H1 (cell line): ENCODE measurements at regions not wholly inside any gene's neighbourhood (a gene's known extent, or its start where the extent isn't known, plus 50 kb on each side); places are given as distances from the start of the nearest gene placed in this dataset.

ENCODE experiments used
- CTCF ChIA-PET: fragments of 300-600 bp; sonication (Branson Sonifier 250); formaldehyde crosslinking; loops from one replicate; lab custom pipeline; 2021; ENCODE audit not compliant: partially characterized antibody; lab: Charles Lee
- POLR2A ChIA-PET: fragments of 300-600 bp; sonication (Branson Sonifier 250); formaldehyde crosslinking; loops from one replicate; lab custom pipeline; 2021; ENCODE audit warnings: inconsistent platforms; ENCODE audit not compliant: partially characterized antibody; lab: Charles Lee
- DNase-seq, 2 experiments: peaks; one replicate each; pipeline versions ENCODE4 v3.0.0 to v3.0.0-alpha.2; 2010 to 2022; ENCODE audit warnings: low spot score in 2 of 2, low read depth in 1 of 2, mixed read lengths in 1 of 2
- FAIRE-seq: peaks from 2 replicates; lab custom pipeline; 2011; peaks lifted over from hg19 to GRCh38; lab: Jason Lieb, UNC
- H2AFZ ChIP-seq: 2 replicates; pipeline ENCODE4 v1.8.1; 2012; ENCODE audit warnings: low read length, inconsistent platforms
- H2AK5ac ChIP-seq: 2 replicates; pipeline ENCODE4 v1.6.1; 2013; ENCODE audit warnings: low read depth, low read length
- H2BK120ac ChIP-seq: replicated peaks from 2 replicates; pipeline ENCODE3; 2013; ENCODE audit warnings: low read depth, low read length, inconsistent platforms
- H2BK12ac ChIP-seq: 2 replicates; pipeline ENCODE4 v1.6.1; 2013; ENCODE audit warnings: low read depth, low read length
- H2BK15ac ChIP-seq: 2 replicates; pipeline ENCODE4 v1.6.1; 2013; ENCODE audit warnings: low read length
- H2BK20ac ChIP-seq: 2 replicates; pipeline ENCODE4 v1.6.1; 2013; ENCODE audit warnings: low read length
- H2BK5ac ChIP-seq: 2 replicates; pipeline ENCODE4 v1.6.1; 2013; ENCODE audit warnings: low read depth, low read length
- H3K14ac ChIP-seq: 2 replicates; pipeline ENCODE4 v1.6.1; 2013; ENCODE audit warnings: inconsistent platforms; ENCODE audit not compliant: insufficient read length
- H3K18ac ChIP-seq: 2 replicates; pipeline ENCODE4 v1.6.1; 2013; ENCODE audit warnings: low read length; ENCODE audit errors: extremely low read depth
- H3K23ac ChIP-seq: 2 replicates; pipeline ENCODE4 v1.6.1; 2013; ENCODE audit warnings: inconsistent platforms; ENCODE audit not compliant: insufficient read length
- H3K23me2 ChIP-seq: 2 replicates; pipeline ENCODE4 v1.6.1; 2013; ENCODE audit warnings: low read depth, low read length
- H3K27ac ChIP-seq: 2 replicates; pipeline ENCODE4 v1.6.1; 2011; ENCODE audit warnings: low read depth, low read length, inconsistent platforms
- H3K27me3 ChIP-seq, 4 experiments: replicated peaks in 1 of 4; 1 replicate in 1 of 4; 2 replicates in 3 of 4; pipeline versions ENCODE4 v1.6.1 to v1.8.1; 2011 to 2013; ENCODE audit warnings: low read length in 3 of 4, mild to moderate bottlenecking in 3 of 4, inconsistent platforms in 2 of 4, mixed read lengths in 2 of 4, moderate library complexity in 1 of 4; ENCODE audit not compliant: control insufficient read depth in 3 of 4, insufficient read depth in 3 of 4; ENCODE audit errors: extremely low read depth in 1 of 4
- H3K36me3 ChIP-seq, 4 experiments: 2 replicates each; pipeline versions ENCODE4 v1.6.1 to v1.8.1; 2011 to 2013; ENCODE audit warnings: mild to moderate bottlenecking in 4 of 4, low read length in 3 of 4, moderate library complexity in 2 of 4, control low read depth in 1 of 4, inconsistent platforms in 1 of 4; ENCODE audit not compliant: insufficient read depth in 4 of 4, control insufficient read depth in 2 of 4
- H3K4ac ChIP-seq: replicated peaks from 2 replicates; pipeline ENCODE3; 2013; ENCODE audit warnings: low read length, low read depth, mixed read lengths, inconsistent platforms; ENCODE audit not compliant: insufficient read length
- H3K4me1 ChIP-seq, 4 experiments: replicated peaks in 1 of 4; 1 replicate in 1 of 4; 2 replicates in 3 of 4; pipeline versions ENCODE4 v1.6.1 to v1.8.1; 2011 to 2013; ENCODE audit warnings: low read length in 3 of 4, inconsistent platforms in 2 of 4, mixed read lengths in 1 of 4; ENCODE audit not compliant: insufficient read depth in 4 of 4, control insufficient read depth in 3 of 4
- H3K4me2 ChIP-seq, 2 experiments: 2 replicates each; pipeline versions ENCODE4 v1.6.1 to v1.8.1; 2011 to 2013; ENCODE audit warnings: low read depth in 2 of 2, low read length in 2 of 2, control low read depth in 1 of 2, inconsistent platforms in 1 of 2, mild to moderate bottlenecking in 1 of 2; ENCODE audit not compliant: insufficient read depth in 1 of 2
- H3K4me3 ChIP-seq, 4 experiments: fragments of 200-600, 300-600 bp in 1 of 4; sonication (generic), shearing (Covaris generic), sonication (Bioruptor Twin) in 1 of 4; 2 replicates each; pipeline versions ENCODE4 v1.5.1 to v1.8.1; 2011 to 2016; ENCODE audit warnings: low read length in 4 of 4, low read depth in 3 of 4, control low read depth in 2 of 4, inconsistent platforms in 2 of 4, mild to moderate bottlenecking in 2 of 4, mixed read lengths in 1 of 4, moderate library complexity in 1 of 4; ENCODE audit not compliant: insufficient read depth in 2 of 4; ENCODE audit errors: extremely low read depth in 1 of 4
- H3K56ac ChIP-seq: replicated peaks from 2 replicates; pipeline ENCODE3; 2013; ENCODE audit warnings: low read depth, mild to moderate bottlenecking, mixed read lengths, low read length, inconsistent platforms; ENCODE audit not compliant: insufficient read length
- H3K79me1 ChIP-seq: 2 replicates; pipeline ENCODE4 v1.6.1; 2013; ENCODE audit warnings: low read depth, low read length, control low read depth
- H3K79me2 ChIP-seq, 2 experiments: 2 replicates each; pipeline versions ENCODE4 v1.6.1 to v1.8.1; 2012 to 2013; ENCODE audit warnings: low read length in 2 of 2, mild to moderate bottlenecking in 2 of 2, inconsistent platforms in 1 of 2; ENCODE audit not compliant: insufficient read depth in 2 of 2, control insufficient read depth in 1 of 2
- H3K9ac ChIP-seq, 4 experiments: replicated peaks in 1 of 4; 1 replicate in 1 of 4; 2 replicates in 3 of 4; pipeline versions ENCODE4 v1.6.1 to v1.8.1; 2011 to 2013; ENCODE audit warnings: low read depth in 3 of 4, low read length in 3 of 4, control low read depth in 2 of 4, mild to moderate bottlenecking in 2 of 4, moderate library complexity in 2 of 4, inconsistent platforms in 1 of 4; ENCODE audit errors: extremely low read depth in 1 of 4
- H3K9me3 ChIP-seq, 2 experiments: 2 replicates each; pipeline versions ENCODE4 v1.6.1 to v1.8.1; 2012 to 2013; ENCODE audit warnings: mild to moderate bottlenecking in 2 of 2, moderate library complexity in 2 of 2, control low read depth in 1 of 2, inconsistent platforms in 1 of 2, low read depth in 1 of 2, low read length in 1 of 2, mixed read lengths in 1 of 2; ENCODE audit not compliant: insufficient read depth in 2 of 2
- H4K20me1 ChIP-seq, 2 experiments: replicated peaks in 1 of 2; 2 replicates each; pipeline versions ENCODE3 to v1.8.1; 2011 to 2013; ENCODE audit warnings: inconsistent platforms in 2 of 2, low read length in 2 of 2, mild to moderate bottlenecking in 1 of 2; ENCODE audit not compliant: insufficient read depth in 2 of 2, control insufficient read depth in 1 of 2
- H4K5ac ChIP-seq: 2 replicates; pipeline ENCODE4 v1.6.1; 2013; ENCODE audit warnings: low read length, low read depth, mixed read lengths, inconsistent platforms; ENCODE audit not compliant: insufficient read length
- H4K8ac ChIP-seq: 2 replicates; pipeline ENCODE4 v1.8.0; 2013; ENCODE audit warnings: mild to moderate bottlenecking, moderate library complexity, low read length, inconsistent platforms; ENCODE audit not compliant: insufficient read depth; ENCODE audit errors: extremely low read depth
- H4K91ac ChIP-seq: replicated peaks from 2 replicates; pipeline ENCODE3; 2013; ENCODE audit warnings: low read length, mixed read lengths, inconsistent platforms; ENCODE audit not compliant: insufficient read length
- BRCA1 ChIP-seq: IDR thresholded peaks from 2 replicates; pipeline ENCODE4 v1.6.1; 2012; ENCODE audit warnings: low read depth, low read length, improper control_type of control experiment
- CHD1 ChIP-seq: IDR thresholded peaks from 2 replicates; pipeline ENCODE4 v1.6.1; 2012; ENCODE audit warnings: low read depth, low read length, improper control_type of control experiment
- EP300 ChIP-seq, 2 experiments: IDR thresholded peaks; 1 replicate in 1 of 2; 2 replicates in 1 of 2; pipeline ENCODE4 v1.6.1; 2011 to 2012; ENCODE audit warnings: low read depth in 2 of 2, low read length in 2 of 2, mild to moderate bottlenecking in 2 of 2, borderline replicate concordance in 1 of 2, inconsistent platforms in 1 of 2, moderate library complexity in 1 of 2
- HDAC2 ChIP-seq, 2 experiments: fragments of 300-600 bp in 1 of 2; sonication (generic) in 1 of 2; IDR thresholded peaks; 2 replicates each; pipeline ENCODE4 v1.6.1; 2011 to 2012; ENCODE audit warnings: low read depth in 2 of 2, low read length in 2 of 2, mild to moderate bottlenecking in 2 of 2, moderate library complexity in 2 of 2, borderline replicate concordance in 1 of 2, inconsistent platforms in 1 of 2
- JUN ChIP-seq: IDR thresholded peaks from 2 replicates; pipeline ENCODE4 v1.6.1; 2011; ENCODE audit warnings: low read depth, mild to moderate bottlenecking, improper control_type of control experiment, low read length
- KDM4A ChIP-seq: IDR thresholded peaks from one replicate; pipeline ENCODE4 v1.7.1; 2012; ENCODE audit warnings: low read depth, mild to moderate bottlenecking, moderate library complexity, low read length, inconsistent platforms; ENCODE audit not compliant: severe bottlenecking
- NANOG ChIP-seq: IDR thresholded peaks from 2 replicates; pipeline ENCODE4 v1.6.1; 2011; ENCODE audit warnings: low read length, low read depth, mild to moderate bottlenecking, inconsistent platforms; ENCODE audit not compliant: insufficient read depth, poor library complexity, severe bottlenecking
- POLR2A ChIP-seq, 2 experiments: IDR thresholded peaks; 1 replicate in 1 of 2; 2 replicates in 1 of 2; pipeline ENCODE4 v1.6.1; 2011; ENCODE audit warnings: low read depth in 2 of 2, low read length in 2 of 2, mild to moderate bottlenecking in 2 of 2; ENCODE audit errors: control extremely low read depth in 1 of 2
- RXRA ChIP-seq: IDR thresholded peaks from 2 replicates; pipeline ENCODE4 v1.6.1; 2011; ENCODE audit warnings: low read depth, mild to moderate bottlenecking, low read length, moderate library complexity; ENCODE audit not compliant: insufficient read depth
- SAP30 ChIP-seq: fragments of 300-600 bp; sonication (generic); IDR thresholded peaks from 2 replicates; pipeline ENCODE4 v1.7.1; 2012; ENCODE audit warnings: low read length, moderate library complexity, mild to moderate bottlenecking, inconsistent platforms; ENCODE audit not compliant: insufficient read depth, insufficient replicate concordance
- SIRT6 ChIP-seq: IDR thresholded peaks from one replicate; pipeline ENCODE4 v1.7.1; 2012; ENCODE audit warnings: low read length, inconsistent platforms
- SP1 ChIP-seq: IDR thresholded peaks from 2 replicates; pipeline ENCODE4 v1.6.1; 2011; ENCODE audit warnings: low read depth, low read length
- TEAD4 ChIP-seq: IDR thresholded peaks from 2 replicates; pipeline ENCODE4 v1.6.1; 2012; ENCODE audit warnings: low read depth, low read length, inconsistent platforms, mixed read lengths
- YY1 ChIP-seq: IDR thresholded peaks from 2 replicates; pipeline ENCODE4 v1.6.1; 2011; ENCODE audit warnings: low read depth, mild to moderate bottlenecking, low read length
- WGBS, 2 experiments: shearing (Covaris generic) in 1 of 2; methylation state at CpG; one replicate each; pipeline versions ENCODE4 v1.1.6 to v1.1.7; 2013 to 2015; ENCODE audit warnings: low lambda C conversion rate in 2 of 2, mixed read lengths in 2 of 2, inconsistent platforms in 1 of 2, low coverage in 1 of 2, missing lambda C conversion rate in 1 of 2; ENCODE audit not compliant: insufficient replicate concordance in 2 of 2, insufficient coverage in 1 of 2, insufficient read length in 1 of 2; ENCODE audit errors: extremely low coverage in 1 of 2, missing lambda C conversion rate in 1 of 2; 5-methylcytosine and 5-hydroxymethylcytosine counted together

GRCh38 chr6:78570044-78570443, 297.3 kb upstream of the IRAK1BP1 start:
- peaks cover 0 to 3% (median 0%) of the 10 kb centered on the region in 4 experiments; a peak in 1 of 8 replicates for H3K36me3 ChIP-seq
- no peaks in the 10 kb centered on the region for H4K20me1 ChIP-seq
- H2BK120ac ChIP-seq, result peak overlapping the region; percentile 95
- H2BK20ac ChIP-seq, result no peak overlapping the region
- H3K23ac ChIP-seq, result no peak overlapping the region
- H3K4ac ChIP-seq, result peak overlapping the region; percentile 91
- H4K5ac ChIP-seq, result peak overlapping the region; percentile 9
- peak overlapping the region; percentile 84; the same call in 1 of the 2 replicates for H2BK5ac ChIP-seq
- H3K4me3 ChIP-seq, result no peak overlapping the region
- H3K18ac ChIP-seq, result 0 out of 2 replicates have a peak overlapping the region, but pooled peaks have one; percentile 63
- WGBS, 2 experiments, result 55% methylated on average over 1 of the region's 1 CpG; no CpG with 5 or more reads in 1 of the 2 experiments
- H3K9me3 ChIP-seq, result peaks cover 7 to 10% of the 10 kb centered on the region in 2 experiments; a peak in 2 of 4 replicates
- H3K9ac ChIP-seq, result no peak overlapping the region
- H2BK12ac ChIP-seq, result peak overlapping the region; percentile 94; the same call in 1 of the 2 replicates
- no peak overlapping the region for H2AK5ac ChIP-seq
- H2BK15ac ChIP-seq, result no peak overlapping the region
- no peak overlapping the region for H4K8ac ChIP-seq
- H3K23me2 ChIP-seq, result no peaks in the 10 kb centered on the region
- H2AFZ ChIP-seq, result no peak overlapping the region
- no peak overlapping the region for H3K27ac ChIP-seq
- CTCF ChIA-PET, result interaction anchor here (1.1 kb wide), 1 partner anchor 9 kb away, joined by 3 read pairs; no protein-coding TSS in a partner anchor
- H3K27me3 ChIP-seq, result no peaks in the 10 kb centered on the region
- DNase-seq, result peak; percentile 21 to 45
- FAIRE-seq, result no peak
- POLR2A ChIA-PET, result no interaction called here
- peaks cover 0 to 3% (median 3%) of the 10 kb centered on the region in 4 experiments; a peak in 4 of 7 replicates for H3K4me1 ChIP-seq
- H3K79me2 ChIP-seq, result no peaks in the 10 kb centered on the region
- H3K79me1 ChIP-seq, result no peaks in the 10 kb centered on the region
- H3K56ac ChIP-seq, result no peak overlapping the region
- H4K91ac ChIP-seq, result peak overlapping the region; percentile 84
- 0 out of 4 replicates have a peak overlapping the region, but pooled peaks of 1 of the 2 experiments have one; percentile 7 for H3K4me2 ChIP-seq
- no peak overlapping the region for H3K14ac ChIP-seq
- TF ChIP-seq BRCA1, result no peak
- TF ChIP-seq SIRT6, result no peak
- no peak for TF ChIP-seq SAP30
- peak; percentile 35; the same call in 1 of the 2 replicates for TF ChIP-seq TEAD4
- TF ChIP-seq POLR2A (IDR thresholded peaks at IDR 0.05; ENCODE audit: control extremely low read depth in 1 of 2, low read depth in 2 of 2, low read length in 2 of 2), result no peak
- no peak for TF ChIP-seq HDAC2 (IDR thresholded peaks at IDR 0.05; ENCODE audit: borderline replicate concordance in 1 of 2, low read depth in 2 of 2, low read length in 2 of 2)
- no peak for TF ChIP-seq SP1
- TF ChIP-seq RXRA, result no peak
- TF ChIP-seq EP300 (IDR thresholded peaks at IDR 0.05; ENCODE audit: borderline replicate concordance in 1 of 2, low read depth in 2 of 2, low read length in 2 of 2), result 0 out of 3 replicates have a peak, but pooled peaks of 1 of the 2 experiments have one; percentile 14
- peak; percentile 25 for TF ChIP-seq NANOG
- TF ChIP-seq KDM4A, result no peak
- no peak for TF ChIP-seq CHD1
- TF ChIP-seq JUN, result no peak
- 0 out of 2 replicates have a peak, but pooled peaks have one; percentile 24 for TF ChIP-seq YY1
